Liver (tissue), 8 donors: ENCODE measurements at regions not wholly inside any gene's neighbourhood (a gene's known extent, or its start where the extent isn't known, plus 50 kb on each side); places are given as distances from the start of the nearest gene placed in this dataset.

Source experiments
- DNase-seq: peaks from one replicate; pipeline ENCODE4 v3.0.0-alpha.2; 2017; ENCODE audit warnings: low spot score
- H3K27ac ChIP-seq, 2 donors: one replicate each; pipeline ENCODE4 v1.7.0; 2013; ENCODE audit warnings: inconsistent platforms in 2 of 2, low read length in 2 of 2, control low read depth in 1 of 2, low read depth in 1 of 2, mild to moderate bottlenecking in 1 of 2
- H3K27me3 ChIP-seq, 4 donors: one replicate each; pipeline versions ENCODE4 v1.6.1 to v1.7.0; 2013; ENCODE audit warnings: low read length in 3 of 4, inconsistent platforms in 1 of 4, mild to moderate bottlenecking in 1 of 4, moderate library complexity in 1 of 4; ENCODE audit not compliant: control insufficient read depth in 4 of 4, insufficient read depth in 4 of 4
- H3K36me3 ChIP-seq, 4 donors: one replicate each; pipeline versions ENCODE4 v1.6.1 to v1.7.0; 2013; ENCODE audit warnings: low read length in 3 of 4, mild to moderate bottlenecking in 3 of 4, low read depth in 1 of 4, moderate library complexity in 1 of 4; ENCODE audit not compliant: control insufficient read depth in 4 of 4, insufficient read depth in 3 of 4
- H3K4me1 ChIP-seq, 4 donors: one replicate each; pipeline versions ENCODE4 v1.6.1 to v1.7.0; 2013; ENCODE audit warnings: low read length in 3 of 4, mild to moderate bottlenecking in 3 of 4, moderate library complexity in 1 of 4; ENCODE audit not compliant: control insufficient read depth in 4 of 4, insufficient read depth in 4 of 4
- H3K4me3 ChIP-seq, 3 donors: one replicate each; pipeline versions ENCODE4 v1.6.1 to v1.7.0; 2013; ENCODE audit warnings: low read length in 3 of 3, control low read depth in 1 of 3, low read depth in 1 of 3, mild to moderate bottlenecking in 1 of 3
- H3K9ac ChIP-seq, 2 donors: one replicate each; pipeline ENCODE4 v1.7.0; 2013; ENCODE audit warnings: low read length in 2 of 2, mild to moderate bottlenecking in 2 of 2, moderate library complexity in 2 of 2, control low read depth in 1 of 2, low read depth in 1 of 2
- H3K9me3 ChIP-seq, 4 donors: one replicate each; pipeline versions ENCODE4 v1.6.1 to v1.7.0; 2013; ENCODE audit warnings: low read length in 3 of 4; ENCODE audit not compliant: control insufficient read depth in 4 of 4
- CTCF ChIP-seq: fragments of 150-350 bp; IDR thresholded peaks from 2 replicates; pipeline ENCODE4 v1.5.1; 2017; ENCODE audit warnings: improper control_type of control experiment, low read depth, low read length; ENCODE audit not compliant: missing input control
- EGR1 ChIP-seq, 2 donors: IDR thresholded peaks; 2 replicates each; pipeline ENCODE4 v1.6.1; 2016 to 2018; ENCODE audit warnings: antibody characterized with exemption in 2 of 2, low read depth in 2 of 2
- FOXA1 ChIP-seq: IDR thresholded peaks from 2 replicates; pipeline ENCODE4 v1.6.1; 2016; ENCODE audit warnings: antibody characterized with exemption
- FOXA2 ChIP-seq: IDR thresholded peaks from 2 replicates; pipeline ENCODE4 v1.6.1; 2016; ENCODE audit warnings: antibody characterized with exemption
- GABPA ChIP-seq, 2 donors: IDR thresholded peaks in 1 of 2; conservative IDR thresholded peaks in 1 of 2; 2 replicates each; pipeline ENCODE4 v1.6.1; 2016; ENCODE audit warnings: antibody characterized with exemption in 2 of 2, mild to moderate bottlenecking in 1 of 2, moderate library complexity in 1 of 2
- HNF4A ChIP-seq, 2 donors: conservative IDR thresholded peaks; 2 replicates each; pipeline ENCODE4 v1.6.1; 2016; ENCODE audit warnings: antibody characterized with exemption in 2 of 2, mild to moderate bottlenecking in 2 of 2
- HNF4G ChIP-seq: IDR thresholded peaks from 2 replicates; pipeline ENCODE4 v1.6.1; 2016; ENCODE audit warnings: antibody characterized with exemption
- JUND ChIP-seq, 2 donors: IDR thresholded peaks; 2 replicates each; pipeline ENCODE4 v1.6.1; 2016; ENCODE audit warnings: antibody characterized with exemption in 2 of 2
- MAX ChIP-seq: IDR thresholded peaks from 2 replicates; pipeline ENCODE4 v1.6.1; 2016; ENCODE audit warnings: antibody characterized with exemption
- NR2F2 ChIP-seq: IDR thresholded peaks from 2 replicates; pipeline ENCODE4 v1.6.1; 2016; ENCODE audit warnings: antibody characterized with exemption
- RAD21 ChIP-seq, 2 donors: IDR thresholded peaks; 2 replicates each; pipeline ENCODE4 v1.6.1; 2016; ENCODE audit warnings: antibody characterized with exemption in 2 of 2, mild to moderate bottlenecking in 2 of 2
- REST ChIP-seq: IDR thresholded peaks from 2 replicates; pipeline ENCODE4 v1.6.1; 2016; ENCODE audit warnings: antibody characterized with exemption, mild to moderate bottlenecking
- RXRA ChIP-seq, 2 donors: IDR thresholded peaks; 2 replicates each; pipeline ENCODE4 v1.6.1; 2017 to 2018; ENCODE audit warnings: antibody characterized with exemption in 2 of 2, mild to moderate bottlenecking in 1 of 2
- SP1 ChIP-seq: IDR thresholded peaks from 2 replicates; pipeline ENCODE4 v1.6.1; 2018; ENCODE audit warnings: antibody characterized with exemption, mild to moderate bottlenecking
- TAF1 ChIP-seq: conservative IDR thresholded peaks from 2 replicates; pipeline ENCODE4 v1.6.1; 2016; ENCODE audit warnings: antibody characterized with exemption, mild to moderate bottlenecking
- YY1 ChIP-seq: IDR thresholded peaks from 2 replicates; pipeline ENCODE4 v1.6.1; 2016; ENCODE audit warnings: antibody characterized with exemption, mild to moderate bottlenecking
- ZBTB33 ChIP-seq: IDR thresholded peaks from 2 replicates; pipeline ENCODE4 v1.6.1; 2016; ENCODE audit warnings: antibody characterized with exemption
- WGBS: extraction: QIAGEN DNeasy Blood & Tissue Kit; methylation state at CpG from one replicate; pipeline ENCODE4 v1.1.7; 2013; 5-methylcytosine and 5-hydroxymethylcytosine counted together
- donor health status: healthy.
- donor health status: healthy.
- donor health status: healthy.
- donor health status: healthy.
- donor health status: healthy.

GRCh38 chr10:84681781-84682180 lies 353.4 kb downstream of the CCSER2 start:
- Histone ChIP-seq H3K9ac (no peak overlapping the region), H3K27ac (no peak overlapping the region), H3K36me3 (no peaks in the 10 kb centered on the region), H3K27me3 (no peaks in the 10 kb centered on the region), H3K4me1 (no peaks in the 10 kb centered on the region), H3K4me3 (no peak overlapping the region), H3K9me3 (no peaks in the 10 kb centered on the region)
- 81% methylated on average over 3 of the region's 3 CpGs for WGBS
- no peak for DNase-seq
- TF ChIP-seq RXRA (IDR thresholded peaks at IDR 0.05) (no peak), RAD21 (IDR thresholded peaks at IDR 0.05) (no peak), GABPA (IDR thresholded peaks at IDR 0.05 in 1 of 2, conservative IDR thresholded peaks at IDR 0.05 in 1 of 2) (no peak), HNF4G (no peak), MAX (no peak), REST (no peak), FOXA1 (no peak)

GRCh38 chr10:84683550-84683949 lies 355.2 kb downstream of the CCSER2 start:
- WGBS = 81% methylated on average over 2 of the region's 2 CpGs
- Histone ChIP-seq H3K27me3 (no peaks in the 10 kb centered on the region), H3K9ac (no peak overlapping the region), H3K27ac (no peak overlapping the region), H3K4me3 (no peak overlapping the region), H3K36me3 (no peaks in the 10 kb centered on the region), H3K4me1 (no peaks in the 10 kb centered on the region), H3K9me3 (no peaks in the 10 kb centered on the region)
- TF ChIP-seq CTCF (no peak), REST (no peak), HNF4A (conservative IDR thresholded peaks at IDR 0.05) (no peak), FOXA2 (no peak), YY1 (no peak), TAF1 (no peak), ZBTB33 (no peak), RAD21 (IDR thresholded peaks at IDR 0.05) (no peak), SP1 (no peak), NR2F2 (no peak), MAX (no peak), EGR1 (IDR thresholded peaks at IDR 0.05; ENCODE audit: low read depth in 2 of 2) (no peak), GABPA (IDR thresholded peaks at IDR 0.05 in 1 of 2, conservative IDR thresholded peaks at IDR 0.05 in 1 of 2) (no peak), JUND (IDR thresholded peaks at IDR 0.05) (no peak)
- DNase-seq = no peak
